B cell (primary cell): ENCODE measurements at regions not wholly inside any gene's neighbourhood (a gene's known extent, or its start where the extent isn't known, plus 50 kb on each side); places are given as distances from the start of the nearest gene placed in this dataset.

Source experiments
- ATAC-seq: fragments of 200-7000 bp; cut with Tn5 transposase; one replicate; pipeline ENCODE4 v1.10.0; 2021; ENCODE audit warnings: low read depth, mild to moderate bottlenecking, moderate number of reproducible peaks, moderate library complexity
- CTCF ChIA-PET: fragments of 350-600 bp; sonication (Branson Sonifier 250); formaldehyde crosslinking; loops from one replicate; lab custom pipeline; 2021; ENCODE audit warnings: antibody characterized with exemption, inconsistent platforms; lab: Charles Lee
- POLR2A ChIA-PET: fragments of 350-600 bp; sonication (Branson Sonifier 250); formaldehyde crosslinking; loops from one replicate; lab custom pipeline; 2021; ENCODE audit warnings: antibody characterized with exemption; lab: Charles Lee
- DNase-seq: peaks from one replicate; pipeline ENCODE4 v3.0.0; 2013
- H2AFZ ChIP-seq: 2 replicates; pipeline ENCODE4 v1.6.1; 2012; ENCODE audit warnings: mild to moderate bottlenecking, low read depth, low read length; ENCODE audit not compliant: insufficient read depth, poor library complexity, severe bottlenecking
- H3K27ac ChIP-seq, 2 donors: 1 replicate in 1 of 2; 2 replicates in 1 of 2; pipeline ENCODE4 v1.5.1; 2012 to 2013; ENCODE audit warnings: low read length in 2 of 2, mild to moderate bottlenecking in 2 of 2, moderate library complexity in 1 of 2
- H3K27me3 ChIP-seq, 4 experiments: fragments of 200-600 bp in 1 of 4; sonication (generic) in 1 of 4; replicated peaks in 1 of 4; 1 replicate in 2 of 4; 2 replicates in 2 of 4; pipeline versions ENCODE4 v1.6.1 to v1.7.0; 2013 to 2016; ENCODE audit warnings: low read length in 3 of 4, mild to moderate bottlenecking in 2 of 4, mixed read lengths in 1 of 4, moderate library complexity in 1 of 4; ENCODE audit not compliant: insufficient read depth in 4 of 4, control insufficient read depth in 3 of 4; ENCODE audit errors: control extremely low read depth in 1 of 4
- H3K36me3 ChIP-seq, 2 experiments: replicated peaks in 1 of 2; 1 replicate in 1 of 2; 2 replicates in 1 of 2; pipeline versions ENCODE4 v1.6.1 to v1.7.1; 2013; ENCODE audit warnings: low read length in 1 of 2; ENCODE audit not compliant: insufficient read depth in 2 of 2, control insufficient read depth in 1 of 2; ENCODE audit errors: control extremely low read depth in 1 of 2, extremely low read depth in 1 of 2
- H3K4me1 ChIP-seq, 2 donors: fragments of 200-600 bp in 1 of 2; sonication (generic) in 1 of 2; 1 replicate in 1 of 2; 2 replicates in 1 of 2; pipeline versions ENCODE4 v1.5.1 to v1.6.1; 2013 to 2017; ENCODE audit warnings: low read length in 2 of 2; ENCODE audit not compliant: control insufficient read depth in 2 of 2, insufficient read depth in 2 of 2
- H3K4me2 ChIP-seq: replicated peaks from 2 replicates; pipeline ENCODE3; 2012; ENCODE audit warnings: mild to moderate bottlenecking, low read depth, low read length; ENCODE audit not compliant: poor library complexity, severe bottlenecking
- H3K4me3 ChIP-seq, 5 experiments: fragments of 200-600 bp in 1 of 5; sonication (generic) in 1 of 5; 1 replicate in 3 of 5; 2 replicates in 2 of 5; pipeline versions ENCODE4 v1.5.1 to v1.7.0; 2011 to 2016; ENCODE audit warnings: low read length in 4 of 5, mild to moderate bottlenecking in 4 of 5, low read depth in 2 of 5, control low read depth in 1 of 5, moderate library complexity in 1 of 5; ENCODE audit not compliant: insufficient read depth in 1 of 5; ENCODE audit errors: control extremely low read depth in 1 of 5, extremely low read depth in 1 of 5
- H3K79me2 ChIP-seq: fragments of 200-600 bp; sonication (generic); one replicate; pipeline ENCODE4 v1.6.0; 2016; ENCODE audit warnings: low read length; ENCODE audit not compliant: control insufficient read depth, insufficient read depth
- H3K9ac ChIP-seq: fragments of 200-600 bp; sonication (generic); 2 replicates; pipeline ENCODE4 v1.6.1; 2017; ENCODE audit warnings: mild to moderate bottlenecking, low read length, moderate library complexity
- H3K9me3 ChIP-seq, 3 donors: one replicate each; pipeline versions ENCODE4 v1.6.1 to v1.7.1; 2013; ENCODE audit warnings: low read length in 2 of 3; ENCODE audit not compliant: control insufficient read depth in 2 of 3, insufficient read depth in 1 of 3; ENCODE audit errors: control extremely low read depth in 1 of 3
- H4K20me1 ChIP-seq: 2 replicates; pipeline ENCODE4 v1.6.0; 2012; ENCODE audit warnings: mild to moderate bottlenecking, low read length; ENCODE audit not compliant: insufficient read depth, control insufficient read depth, poor library complexity, severe bottlenecking
- H3K27ac Mint-ChIP-seq: one replicate; pipeline ENCODE4 v1.8.0; 2021; ENCODE audit warnings: mixed read lengths
- H3K27me3 Mint-ChIP-seq: one replicate; pipeline ENCODE4 v1.8.0; 2021; ENCODE audit warnings: mixed read lengths
- H3K4me1 Mint-ChIP-seq: one replicate; pipeline ENCODE4 v1.8.0; 2021; ENCODE audit warnings: mixed read lengths
- H3K4me3 Mint-ChIP-seq: one replicate; pipeline ENCODE4 v1.8.0; 2021; ENCODE audit warnings: mixed read lengths
- H3K9me3 Mint-ChIP-seq: one replicate; pipeline ENCODE4 v1.8.0; 2022; ENCODE audit warnings: mixed read lengths; ENCODE audit not compliant: insufficient read depth
- EZH2 ChIP-seq: IDR thresholded peaks from 2 replicates; pipeline ENCODE4 v1.6.1; 2012; ENCODE audit warnings: borderline replicate concordance, low read depth, mild to moderate bottlenecking, moderate library complexity, low read length; ENCODE audit not compliant: insufficient read depth, poor library complexity, severe bottlenecking
- WGBS: methylation state at CpG from one replicate; pipeline ENCODE4 v1.1.5; 2013; ENCODE audit warnings: missing lambda C conversion rate; ENCODE audit not compliant: insufficient coverage; 5-methylcytosine and 5-hydroxymethylcytosine counted together
- intact Hi-C: fragments of 100-400 bp; cut with micrococcal nuclease; formaldehyde crosslinking; loops from one replicate; pipeline ENCODE4 v1.10.0; 2022
- TF ChIP-seq, protein P1 (sequence below): fragments of 200-600 bp; IDR thresholded peaks from one replicate; pipeline ENCODE4 v1.8.0; 2022; ENCODE audit warnings: antibody characterized with exemption, mild to moderate bottlenecking

DNA sequence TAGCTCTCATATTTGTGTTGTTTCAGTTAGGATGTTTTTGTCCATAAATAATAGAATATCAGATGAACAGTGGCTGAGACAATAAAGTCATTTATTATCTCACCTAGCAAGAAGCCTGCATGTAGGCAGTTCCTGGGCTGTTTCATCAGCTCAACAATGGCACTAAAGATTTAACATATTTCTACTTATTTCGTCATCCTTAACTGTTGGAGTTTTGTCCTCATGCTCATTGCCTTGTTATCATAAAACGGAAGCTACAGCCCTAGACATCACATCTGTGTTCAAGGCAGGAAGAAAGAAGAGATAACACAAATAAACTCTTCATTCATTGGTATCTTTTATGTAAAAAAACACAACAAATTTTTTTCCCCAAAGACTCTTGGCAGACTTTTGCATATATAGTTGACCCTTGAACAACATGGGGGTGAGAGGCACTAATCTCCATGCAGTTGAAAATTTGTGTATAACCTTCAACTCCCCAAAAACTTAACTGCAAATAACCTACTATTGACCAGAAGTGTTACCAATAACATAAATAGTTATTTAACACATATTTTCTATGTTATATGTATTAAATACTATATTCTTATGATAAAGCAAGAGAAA lies 277.2 kb upstream of the ADRA1B start:
- no peak overlapping the region for H3K4me3 ChIP-seq
- Mint-ChIP-seq H3K27me3 (peaks cover 8% of the 10 kb centered on the region), H3K4me3 (no peak overlapping the region), H3K27ac (no peak overlapping the region), H3K9me3 (no peaks in the 10 kb centered on the region), H3K4me1 (no peaks in the 10 kb centered on the region)
- H3K36me3 ChIP-seq, result no peaks in the 10 kb centered on the region
- no peak overlapping the region for H2AFZ ChIP-seq
- no peak overlapping the region for H3K9ac ChIP-seq
- no peaks in the 10 kb centered on the region for H3K79me2 ChIP-seq
- H4K20me1 ChIP-seq, result no peaks in the 10 kb centered on the region
- DNase-seq (no peak), ATAC-seq (no peak)
- TF ChIP-seq, protein P1, sequence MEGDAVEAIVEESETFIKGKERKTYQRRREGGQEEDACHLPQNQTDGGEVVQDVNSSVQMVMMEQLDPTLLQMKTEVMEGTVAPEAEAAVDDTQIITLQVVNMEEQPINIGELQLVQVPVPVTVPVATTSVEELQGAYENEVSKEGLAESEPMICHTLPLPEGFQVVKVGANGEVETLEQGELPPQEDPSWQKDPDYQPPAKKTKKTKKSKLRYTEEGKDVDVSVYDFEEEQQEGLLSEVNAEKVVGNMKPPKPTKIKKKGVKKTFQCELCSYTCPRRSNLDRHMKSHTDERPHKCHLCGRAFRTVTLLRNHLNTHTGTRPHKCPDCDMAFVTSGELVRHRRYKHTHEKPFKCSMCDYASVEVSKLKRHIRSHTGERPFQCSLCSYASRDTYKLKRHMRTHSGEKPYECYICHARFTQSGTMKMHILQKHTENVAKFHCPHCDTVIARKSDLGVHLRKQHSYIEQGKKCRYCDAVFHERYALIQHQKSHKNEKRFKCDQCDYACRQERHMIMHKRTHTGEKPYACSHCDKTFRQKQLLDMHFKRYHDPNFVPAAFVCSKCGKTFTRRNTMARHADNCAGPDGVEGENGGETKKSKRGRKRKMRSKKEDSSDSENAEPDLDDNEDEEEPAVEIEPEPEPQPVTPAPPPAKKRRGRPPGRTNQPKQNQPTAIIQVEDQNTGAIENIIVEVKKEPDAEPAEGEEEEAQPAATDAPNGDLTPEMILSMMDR, result no peak
- TF ChIP-seq EZH2, result no peak
- CTCF ChIA-PET, result interaction anchor here (1.4 kb wide), 1 partner anchor 9 kb away, joined by 4 read pairs; no protein-coding TSS in a partner anchor
- H3K27me3 ChIP-seq, result peaks cover 0 to 12% (median 2%) of the 10 kb centered on the region in 4 experiments
- WGBS, result 100% methylated on average over 1 of the region's 2 CpGs
- H3K4me1 ChIP-seq, result no peaks in the 10 kb centered on the region
- H3K9me3 ChIP-seq, result no peaks in the 10 kb centered on the region
- no peak overlapping the region for H3K4me2 ChIP-seq
- POLR2A ChIA-PET, result no interaction called here
- intact Hi-C loops, result no loop called here
- no peak overlapping the region for H3K27ac ChIP-seq

GRCh38 chr5:159639590-159639989 lies 276.7 kb upstream of the ADRA1B start:
- WGBS, result no CpG with 5 or more reads among the region's 3 CpGs
- Histone ChIP-seq H3K27ac (no peak overlapping the region), H3K4me3 (no peak overlapping the region), H3K36me3 (no peaks in the 10 kb centered on the region), H3K9ac (no peak overlapping the region), H3K4me2 (no peak overlapping the region), H2AFZ (no peak overlapping the region), H3K9me3 (no peaks in the 10 kb centered on the region), H3K4me1 (no peaks in the 10 kb centered on the region), H4K20me1 (no peaks in the 10 kb centered on the region), H3K27me3 (peaks cover 0 to 9% (median 2%) of the 10 kb centered on the region in 4 experiments), H3K79me2 (no peaks in the 10 kb centered on the region)
- no peaks in the 10 kb centered on the region for H3K9me3 Mint-ChIP-seq
- H3K4me3 Mint-ChIP-seq, result no peak overlapping the region
- POLR2A ChIA-PET, result no interaction called here
- TF ChIP-seq, protein P1, result no peak
- TF ChIP-seq EZH2, result no peak
- peaks cover 8% of the 10 kb centered on the region for H3K27me3 Mint-ChIP-seq
- no peak overlapping the region for H3K27ac Mint-ChIP-seq
- ATAC-seq (no peak), DNase-seq (no peak)
- intact Hi-C loops, result no loop called here
- H3K4me1 Mint-ChIP-seq, result no peaks in the 10 kb centered on the region
- CTCF ChIA-PET, result interaction anchor here (1.4 kb wide), 1 partner anchor 9 kb away, joined by 4 read pairs; no protein-coding TSS in a partner anchor
